ENCODE measurements at regions not wholly inside any gene's neighbourhood (a gene's known extent, or its start where the extent isn't known, plus 50 kb on each side); places are given as distances from the start of the nearest gene placed in this dataset.
"Not testable (repeated sequence)": the region's sequence is repeated elsewhere in the genome, so short reads cannot be mapped to it uniquely, and the experiment has no call there.

DNA sequence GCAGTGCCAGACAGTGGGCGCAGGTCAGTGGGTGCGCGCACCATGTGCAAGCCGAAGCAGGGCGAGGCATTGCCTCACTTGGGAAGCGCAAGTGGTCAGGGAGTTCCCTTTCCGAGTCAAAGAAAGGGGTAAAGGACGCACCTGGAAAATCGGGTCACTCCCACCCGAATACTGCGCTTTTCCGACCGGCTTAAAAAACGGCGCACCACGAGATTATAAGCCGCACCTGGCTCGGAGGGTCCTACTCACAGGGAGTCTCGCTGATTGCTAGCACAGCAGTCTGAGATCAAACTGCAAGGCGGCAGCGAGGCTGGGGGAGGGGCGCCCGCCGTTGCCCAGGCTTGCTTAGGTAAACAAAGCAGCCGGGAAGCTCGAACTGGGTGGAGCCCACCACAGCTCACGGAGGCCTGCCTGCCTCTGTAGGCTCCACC, 77.9 kb downstream of the NR4A2 start:
- not testable (repeated sequence) for DNase-seq

DNA sequence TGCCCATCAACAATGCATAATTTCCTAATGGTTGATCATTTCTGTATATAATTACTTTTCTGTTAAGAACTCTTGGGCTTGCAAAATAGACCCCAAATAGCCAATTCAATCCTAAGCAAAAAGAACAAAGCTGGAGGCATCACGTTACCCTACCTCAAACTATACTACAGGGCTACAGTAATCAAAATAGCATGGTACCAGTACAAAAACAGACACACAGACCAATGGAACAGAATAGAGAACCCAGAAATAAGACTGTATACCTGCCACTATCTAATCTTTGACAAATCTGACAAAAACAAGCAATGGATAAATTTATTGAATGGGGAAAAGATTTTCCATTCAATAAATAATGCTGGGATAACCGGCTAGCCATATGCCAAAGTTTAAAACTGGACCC, 78.8 kb downstream of the NR4A2 start:
- no peak for DNase-seq

DNA sequence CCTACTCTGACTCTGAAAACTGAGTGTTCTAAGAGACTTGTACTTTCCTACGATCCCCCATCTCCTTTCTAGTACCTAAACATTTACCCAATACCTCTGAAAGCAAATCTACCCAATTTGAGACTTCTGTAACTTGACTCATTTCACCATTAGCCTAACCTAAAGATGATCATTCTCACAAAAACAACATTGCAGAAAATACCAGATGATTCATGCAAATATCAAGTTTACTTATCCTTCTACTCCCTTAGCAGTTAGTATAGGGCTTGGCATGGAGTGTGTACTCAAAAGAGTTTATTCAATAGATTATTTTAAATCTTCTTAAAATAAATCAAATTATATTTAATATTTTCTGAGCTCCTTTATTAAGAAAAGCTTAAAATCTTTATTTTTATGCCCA, 89.6 kb downstream of the NR4A2 start:
- DNase-seq, result no peak

DNA sequence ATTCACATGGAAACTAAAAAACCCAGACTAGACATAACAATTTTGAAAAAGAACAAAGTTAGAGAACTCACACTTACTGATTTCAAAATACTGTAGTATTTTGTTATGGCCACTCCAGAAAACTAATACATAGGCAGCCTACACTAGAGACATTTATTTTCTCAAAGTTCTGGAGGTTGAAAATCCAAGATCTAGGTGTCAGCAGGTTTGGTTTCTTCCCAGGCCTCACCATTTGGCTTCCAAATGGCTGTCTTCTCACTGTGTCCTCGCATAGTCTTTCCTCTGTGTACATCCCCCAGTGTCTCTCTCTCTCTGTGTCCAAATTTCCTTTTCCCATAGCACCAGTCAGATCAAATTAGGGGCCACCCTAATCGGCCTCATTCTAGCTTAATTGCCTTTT, 95.0 kb downstream of the NR4A2 start:
- DNase-seq, result no peak

DNA sequence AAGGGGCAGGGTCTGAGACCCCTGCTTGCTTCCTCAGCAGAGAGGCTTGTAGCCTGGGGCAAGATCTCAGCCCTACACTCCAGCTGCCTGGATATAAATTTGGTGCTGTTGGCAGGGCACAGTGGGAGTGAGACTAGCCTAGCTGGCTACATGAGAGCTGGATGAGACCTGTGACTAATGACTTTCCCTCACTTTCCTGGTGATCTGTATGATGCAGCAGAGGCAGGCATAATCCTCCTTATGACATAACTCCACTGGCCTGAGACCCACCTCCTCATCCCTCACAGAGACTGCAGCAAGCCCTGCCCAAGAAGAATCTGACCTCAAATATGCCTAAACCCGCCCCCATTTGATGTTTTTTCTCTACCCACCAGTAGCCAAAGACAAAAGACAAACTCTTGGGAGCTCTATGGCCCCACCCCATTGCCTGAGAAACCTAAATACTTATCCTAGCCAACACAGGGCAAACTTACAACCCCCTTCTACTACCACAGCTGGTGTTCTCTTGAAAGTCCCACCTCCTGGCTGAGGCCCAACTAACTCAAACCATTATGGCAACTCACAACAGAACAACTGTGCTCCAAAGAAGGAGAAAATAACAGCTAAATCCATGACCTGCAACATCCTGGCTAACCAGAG, 102.7 kb downstream of the NR4A2 start:
- no peak for DNase-seq

DNA sequence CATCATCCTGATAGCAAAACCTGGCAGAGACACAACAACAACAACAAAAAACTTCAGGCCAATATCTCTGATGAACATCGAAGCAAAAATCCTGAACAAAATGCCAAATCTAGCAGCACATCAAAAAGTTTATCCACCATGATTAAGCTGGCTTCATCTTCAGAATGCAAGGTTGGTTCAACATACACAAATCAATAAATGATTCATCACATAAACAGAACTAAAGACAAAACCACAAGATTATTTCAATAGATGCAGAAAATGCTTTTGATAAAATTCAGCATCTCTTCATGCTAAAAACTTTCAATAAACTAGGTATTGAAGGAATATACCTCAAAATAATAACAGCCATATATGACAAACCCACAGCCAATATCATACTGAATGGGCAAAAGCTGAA, 109.2 kb downstream of the NR4A2 start:
- not testable (repeated sequence) for DNase-seq

DNA sequence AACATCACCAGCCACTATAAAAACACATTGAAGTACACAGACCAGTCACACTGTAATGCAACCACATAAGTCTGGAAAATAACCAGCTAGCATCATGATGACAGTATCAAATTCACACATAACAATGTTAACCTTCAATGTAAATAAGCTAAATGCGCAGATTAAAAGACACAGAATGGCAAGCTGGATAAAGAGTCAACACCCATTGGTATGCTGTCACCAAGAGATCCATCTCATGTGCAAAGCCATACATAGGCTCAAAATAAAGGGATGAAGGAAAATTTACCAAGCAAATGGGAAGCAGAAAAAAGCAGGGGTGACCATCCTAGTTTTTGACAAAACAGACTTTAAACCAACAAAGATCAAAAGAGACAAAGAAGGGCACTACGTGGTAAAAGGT, 110.8 kb downstream of the NR4A2 start:
- DNase-seq, result no peak

DNA sequence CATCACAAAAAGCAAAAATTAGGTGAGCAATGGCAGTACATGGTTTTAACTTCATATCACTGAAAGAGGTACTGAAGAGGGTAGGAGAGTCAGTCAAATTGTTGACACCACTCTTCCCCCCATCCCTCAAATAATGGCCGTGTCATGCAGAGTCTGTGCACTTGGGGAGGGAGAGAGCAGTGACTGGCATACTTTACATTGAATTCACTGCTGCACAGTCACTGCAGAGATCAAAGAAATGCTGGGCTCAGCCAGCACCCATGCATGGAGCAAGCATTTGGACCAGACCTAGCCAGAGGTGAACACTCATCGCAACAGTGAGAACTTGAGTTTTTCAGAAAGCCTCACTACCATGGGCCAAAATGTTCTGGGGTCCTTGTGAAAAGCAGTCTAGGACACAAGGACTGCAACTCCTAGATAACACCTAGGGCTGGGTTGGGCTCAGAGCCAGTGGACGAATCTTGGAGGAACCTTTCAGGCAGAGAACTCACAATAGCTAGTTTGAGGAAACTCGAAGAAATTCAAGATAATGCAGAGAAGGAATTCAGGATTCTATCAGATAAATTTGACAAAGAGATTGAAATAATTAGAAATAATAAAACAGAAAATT, 112.9 kb downstream of the NR4A2 start:
- DNase-seq, result no peak

DNA sequence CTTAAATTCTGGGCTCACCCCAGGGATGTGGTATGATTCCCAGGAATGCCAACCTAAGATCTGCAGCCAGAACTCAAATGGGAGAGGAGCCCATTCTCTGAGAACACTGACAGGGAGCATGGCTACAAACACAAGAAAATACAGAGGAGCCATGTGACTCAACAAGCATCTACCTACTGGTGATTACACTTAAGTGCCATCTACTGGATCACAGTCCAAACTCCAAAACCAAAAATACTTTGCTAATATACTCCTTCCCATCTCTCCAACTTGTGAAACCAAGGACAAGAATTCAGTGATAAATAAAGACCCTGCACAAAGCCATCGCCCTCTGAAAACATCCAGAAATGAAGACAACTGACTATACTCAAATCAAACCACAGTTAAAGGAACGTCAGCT, 116.9 kb downstream of the NR4A2 start:
- no peak for DNase-seq

DNA sequence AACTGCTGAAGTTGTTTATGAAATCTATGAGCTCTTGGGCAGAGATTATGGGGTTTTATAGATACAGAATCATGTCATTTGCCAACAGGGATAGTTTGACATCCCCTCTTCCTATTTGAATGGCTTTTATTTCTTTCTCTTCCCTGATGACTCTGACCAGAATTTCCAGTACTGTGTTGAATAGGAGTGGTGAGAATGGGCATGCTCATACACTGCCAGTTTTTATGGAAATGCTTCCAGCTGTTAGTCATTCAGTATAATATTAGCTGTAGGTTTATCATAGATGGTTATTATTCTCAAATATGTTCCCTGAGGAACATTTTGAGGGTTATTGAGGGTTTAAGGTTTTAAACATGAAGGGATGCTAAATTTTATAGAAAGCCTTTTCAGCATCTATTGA, 121.2 kb downstream of the NR4A2 start:
- DNase-seq, result no peak

DNA sequence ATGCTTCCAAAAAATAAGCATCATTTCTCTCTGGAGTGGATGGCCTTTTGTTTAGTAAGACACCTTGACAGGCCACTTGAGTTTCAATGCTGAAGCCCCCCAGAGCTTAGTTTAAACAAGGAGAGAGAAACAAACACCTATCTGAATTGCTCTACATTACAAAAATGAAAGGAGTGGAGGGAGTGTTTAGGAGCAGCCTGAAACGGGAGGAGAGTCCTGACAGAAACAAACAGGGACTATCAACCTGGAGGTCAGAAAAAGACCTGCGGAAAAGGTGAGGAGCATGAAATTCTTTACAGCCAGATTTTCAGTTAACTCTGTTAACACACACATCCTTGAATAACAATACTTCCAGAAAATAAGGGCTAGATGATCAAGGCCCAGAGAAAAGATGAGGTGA, 126.2 kb downstream of the NR4A2 start:
- no peak for DNase-seq

DNA sequence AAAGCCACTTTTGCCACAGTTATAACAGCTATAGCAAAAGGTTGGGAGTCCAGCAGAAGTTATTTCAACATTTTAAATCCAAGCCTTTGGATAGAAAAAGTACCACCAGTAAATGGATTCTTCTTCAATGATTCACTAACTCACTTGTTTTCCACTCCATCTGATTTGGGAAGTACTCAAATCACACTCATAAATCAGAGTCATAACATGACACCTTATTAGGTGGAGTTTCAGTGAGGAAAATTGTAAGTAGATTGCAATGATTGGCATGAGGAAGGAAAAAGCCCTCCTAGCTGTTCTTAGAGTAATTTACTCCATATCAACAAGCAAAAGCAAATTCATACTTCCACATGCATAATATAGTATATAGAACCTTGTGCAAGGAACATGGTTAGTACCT, 132.9 kb downstream of the NR4A2 start:
- DNase-seq, result no peak

DNA sequence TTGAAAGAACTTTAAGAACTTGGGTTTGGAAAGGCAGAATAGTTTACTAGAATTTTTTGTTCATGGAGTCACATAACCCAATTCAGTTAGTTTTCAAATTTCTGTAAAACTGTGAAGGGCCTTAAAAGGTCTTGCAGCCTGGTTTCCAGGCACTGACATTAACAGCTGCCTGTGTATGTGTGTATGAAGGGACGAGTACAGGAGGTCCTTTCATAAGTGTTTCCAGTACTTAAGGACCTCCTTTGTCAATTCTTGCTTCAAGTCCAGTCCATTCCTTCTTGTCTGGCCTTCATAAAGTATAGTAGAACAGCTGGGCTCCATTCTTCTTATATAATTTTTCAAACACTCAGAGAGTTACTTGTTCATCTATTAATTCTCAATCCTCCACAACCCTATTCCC, 136.5 kb downstream of the NR4A2 start:
- no peak for DNase-seq

DNA sequence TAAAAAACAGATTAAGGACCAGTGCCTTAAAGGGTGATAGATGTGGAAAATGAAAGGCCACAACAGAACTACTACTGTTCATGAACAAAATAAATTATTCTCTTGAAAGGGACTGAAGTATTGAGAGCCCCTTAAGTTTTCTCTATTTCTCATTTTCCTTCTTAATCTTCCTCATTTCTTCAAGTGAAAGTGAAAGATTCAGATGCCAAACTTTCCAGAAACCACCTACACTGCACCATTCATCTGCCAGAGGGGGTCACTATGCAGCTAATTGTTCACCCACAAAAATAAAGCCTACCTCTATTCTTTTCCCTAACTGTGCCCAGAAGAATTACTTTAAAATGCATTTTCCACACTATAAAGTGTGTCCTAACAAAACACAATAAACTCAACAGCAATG, 140.1 kb downstream of the NR4A2 start:
- DNase-seq, result no peak

DNA sequence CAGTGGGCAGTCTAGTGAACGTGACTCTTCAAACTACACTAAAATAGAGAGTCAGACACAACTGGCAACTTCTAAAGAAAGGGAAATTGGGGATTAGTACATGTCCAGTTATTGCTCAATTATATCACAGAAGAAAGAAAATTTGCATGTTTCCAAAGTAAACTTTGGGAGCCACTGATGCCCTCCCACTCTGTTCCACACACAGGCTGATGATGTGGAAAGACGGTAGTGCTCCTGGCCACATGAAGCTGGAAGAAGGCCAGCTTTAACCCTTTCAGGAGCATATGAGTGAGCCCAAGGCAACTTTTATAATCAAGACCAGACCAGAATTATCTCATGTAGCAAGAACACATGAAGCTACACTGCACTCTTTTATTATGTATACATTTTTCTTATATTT, 141.0 kb downstream of the NR4A2 start:
- no peak for DNase-seq

DNA sequence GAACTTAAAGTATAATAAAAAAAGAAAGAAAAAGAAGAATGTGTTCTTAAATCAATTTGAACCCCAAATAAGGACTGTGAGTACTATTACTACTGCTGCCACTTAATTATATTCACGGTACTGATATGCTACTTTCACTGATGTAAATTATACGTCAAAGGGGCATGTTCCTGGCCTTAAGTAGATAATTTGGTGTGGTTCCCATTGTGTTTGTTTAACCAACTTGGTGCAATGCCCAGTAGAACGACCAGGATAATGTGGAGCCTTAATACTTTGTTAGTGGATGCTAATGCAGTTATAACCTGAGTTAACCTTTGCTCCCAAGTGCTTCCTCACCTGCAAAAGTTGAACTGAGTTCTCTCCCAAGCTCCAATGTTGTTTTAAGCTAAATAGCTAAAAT, 142.0 kb downstream of the NR4A2 start:
- DNase-seq, result no peak

DNA sequence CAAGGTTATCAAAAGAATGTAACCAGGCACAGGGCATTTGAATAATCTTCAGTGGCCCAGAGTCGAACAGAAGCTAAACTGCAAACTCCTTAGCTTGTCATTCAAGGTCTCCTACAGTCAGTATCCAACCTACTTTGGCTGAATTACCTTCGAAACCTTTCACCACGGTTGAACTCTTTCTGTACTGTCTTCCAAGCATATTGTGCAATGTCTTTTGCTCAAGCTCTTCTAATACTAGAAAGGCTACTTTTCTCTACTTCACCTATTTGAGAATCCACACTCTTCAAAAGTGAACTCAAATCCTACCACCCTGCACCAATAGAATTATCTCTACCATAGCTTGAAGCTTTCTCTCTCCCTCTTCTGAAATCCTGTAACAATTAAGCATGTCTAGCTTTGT, 142.9 kb downstream of the NR4A2 start:
- no peak for DNase-seq

DNA sequence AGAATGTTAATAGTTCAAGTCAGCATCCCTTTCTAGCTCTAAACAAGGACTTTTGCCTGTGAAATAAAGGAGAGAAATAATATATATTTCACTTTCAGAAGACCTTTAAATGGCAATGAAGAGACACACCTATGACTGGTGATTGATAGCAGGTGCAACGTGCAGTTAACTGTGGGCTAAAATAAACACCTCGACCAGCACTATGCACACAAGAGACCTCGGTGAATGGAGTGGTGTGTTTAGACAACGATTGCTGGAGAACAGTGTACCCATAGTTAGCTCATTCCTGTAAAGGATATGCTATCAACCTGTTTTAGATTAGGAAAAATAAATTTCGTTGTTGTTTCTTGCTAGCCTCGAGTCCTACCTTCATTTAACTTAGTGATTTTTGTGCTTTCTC, 143.4 kb downstream of the NR4A2 start:
- no peak for DNase-seq

DNA sequence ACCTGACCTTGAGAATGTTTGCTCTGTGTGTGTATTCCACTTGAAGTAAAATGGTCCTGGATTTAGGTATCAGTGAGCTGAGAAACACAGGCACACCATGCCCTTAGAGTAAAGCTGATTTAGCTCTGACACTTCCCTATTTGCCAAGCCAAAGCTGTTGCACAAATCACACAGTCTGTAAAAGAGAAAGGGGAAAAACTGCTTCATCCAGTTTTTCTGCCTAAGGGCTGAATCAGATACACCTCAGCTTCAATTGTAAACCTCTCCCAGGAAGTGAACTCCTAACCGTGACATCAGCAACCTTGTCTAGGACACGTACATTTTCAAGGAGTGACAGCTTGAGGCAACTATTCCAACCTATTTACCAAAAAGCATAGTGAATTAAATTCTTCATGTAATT, 150.4 kb downstream of the NR4A2 start:
- no peak for DNase-seq

DNA sequence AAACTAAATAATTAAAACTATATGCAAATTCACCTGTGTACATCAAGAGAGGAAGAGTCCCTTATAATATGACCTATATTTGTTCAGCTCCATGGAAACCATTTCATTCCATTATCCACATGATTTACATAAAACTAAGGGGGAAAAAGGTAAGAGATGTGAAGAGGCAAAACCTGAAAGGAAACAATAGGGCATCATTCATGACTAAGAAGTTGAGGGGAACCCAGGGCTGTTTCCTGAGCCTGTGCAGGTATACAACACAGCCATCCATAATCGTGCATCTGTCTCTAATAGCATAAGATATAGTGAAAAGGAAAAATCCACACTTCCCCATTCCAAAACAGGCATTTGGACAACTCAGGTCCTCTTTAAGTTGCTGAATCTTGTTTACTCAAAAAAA, 151.3 kb downstream of the NR4A2 start:
- no peak for DNase-seq

DNA sequence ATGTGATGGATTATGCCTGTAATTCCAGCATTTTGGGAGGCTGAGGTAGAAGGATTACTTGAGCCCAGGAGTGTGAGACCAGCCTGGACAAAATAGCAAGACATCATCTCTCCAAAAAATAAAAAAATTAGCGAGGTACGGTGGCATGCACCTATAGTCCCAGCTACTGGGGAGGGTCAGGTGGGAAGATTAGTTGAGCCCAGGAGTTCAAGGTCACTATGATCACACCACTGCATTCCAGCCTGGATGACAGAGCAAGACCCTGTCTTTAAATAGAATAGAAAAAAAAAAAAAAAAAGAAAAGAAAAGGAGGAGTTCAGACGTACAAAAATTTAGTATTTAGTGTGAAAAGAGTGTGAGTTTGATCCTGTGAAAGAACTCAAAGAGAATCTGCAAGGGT, 154.9 kb downstream of the NR4A2 start:
- no peak for DNase-seq

DNA sequence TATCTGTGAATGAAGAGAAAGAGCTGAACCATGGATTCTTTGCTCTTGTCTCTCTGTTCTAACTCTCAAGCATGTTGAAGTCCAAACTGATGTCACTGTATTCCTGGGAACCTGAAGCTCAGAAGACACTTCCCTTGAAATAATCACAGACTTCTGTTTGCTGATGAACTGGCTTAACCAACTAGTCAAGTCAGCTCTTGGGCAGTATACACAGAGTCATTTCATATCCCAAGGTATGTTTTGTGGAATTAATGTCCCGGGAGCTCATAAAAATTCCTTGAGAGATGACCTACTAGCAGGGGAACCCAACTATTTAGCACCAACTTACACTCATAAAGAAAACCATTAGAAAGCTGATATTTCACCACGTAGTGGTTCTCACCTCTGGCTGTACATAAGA, 156.6 kb downstream of the NR4A2 start:
- DNase-seq, result no peak

DNA sequence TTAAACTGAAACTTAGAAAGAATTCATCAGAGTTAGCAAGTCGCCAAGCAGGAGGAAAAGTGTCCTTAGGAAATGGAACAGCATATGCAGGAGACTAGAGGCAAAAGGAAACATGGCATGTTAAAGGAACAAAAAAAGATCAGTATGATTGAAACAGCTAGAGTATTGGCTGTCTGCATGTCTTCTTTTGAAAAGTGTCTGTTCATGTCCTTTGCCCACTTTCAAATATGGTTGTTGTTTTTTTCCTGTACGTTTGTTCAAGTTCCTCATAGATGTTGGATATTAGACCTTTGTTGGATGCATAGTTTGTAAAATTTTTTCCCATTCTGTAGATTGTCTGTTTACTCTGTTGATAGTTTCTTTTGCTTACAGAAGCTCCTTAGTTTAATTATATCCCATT, 161.6 kb downstream of the NR4A2 start:
- DNase-seq, result no peak

DNA sequence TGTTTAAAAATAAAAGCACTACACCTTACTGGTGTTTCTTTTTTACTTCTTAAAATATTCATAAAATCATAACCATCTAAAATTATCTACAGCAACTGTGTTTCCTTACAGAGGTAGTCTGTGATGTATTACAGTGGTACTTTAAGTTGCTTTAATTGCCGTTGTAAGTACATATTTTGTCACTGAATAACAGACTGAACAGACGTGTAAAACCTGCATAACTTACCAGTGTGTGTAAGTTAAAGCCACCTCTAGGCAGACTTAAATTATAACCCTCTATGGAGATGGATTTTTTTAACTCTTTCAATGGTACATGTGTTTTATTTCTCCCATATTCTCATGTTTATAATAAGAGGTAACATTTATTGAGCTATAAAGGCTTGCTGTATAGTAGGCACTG, 166.8 kb downstream of the NR4A2 start:
- no peak for DNase-seq

DNA sequence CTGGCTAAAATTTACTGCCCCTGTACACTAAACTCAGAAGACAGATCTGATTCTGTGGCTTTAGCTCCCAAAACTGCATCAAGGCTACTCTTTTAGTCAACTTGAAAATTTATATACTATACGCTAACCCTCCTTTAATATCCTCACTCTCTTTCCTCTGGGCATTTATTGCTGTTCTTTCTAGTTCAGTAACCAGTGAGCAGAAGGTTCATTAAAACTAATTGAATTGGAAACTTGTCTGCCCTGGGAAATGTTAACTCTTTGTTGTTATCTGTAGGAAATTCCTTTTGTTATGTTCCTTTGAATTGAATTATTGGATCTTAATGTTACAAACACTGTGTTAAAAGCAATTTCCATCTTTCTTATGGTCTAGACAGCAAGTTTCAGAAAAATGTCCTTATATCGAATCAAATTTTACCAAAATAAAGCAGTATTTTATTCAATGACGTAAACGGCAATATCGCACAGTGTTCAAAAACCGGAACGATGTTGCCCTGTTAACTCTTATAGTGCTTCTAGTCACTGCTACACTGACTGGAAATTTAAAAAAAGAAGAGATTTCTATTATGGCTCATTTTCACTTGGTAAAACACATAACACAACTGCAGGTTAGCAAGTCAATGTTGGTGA, 168.3 kb downstream of the NR4A2 start:
- DNase-seq, result no peak

Measured in stimulated activated CD4-positive, alpha-beta T cell treated with anti-CD3 and anti-CD28 coated beads, Interleukin-1b, Interleukin-23, amount 100 ng/mL, for 48 hours (primary cell).